ENCODE measurements at regions not wholly inside any gene's neighbourhood (a gene's known extent, or its start where the extent isn't known, plus 50 kb on each side); places are given as distances from the start of the nearest gene placed in this dataset.

GRCh38 chr15:69659454-69660050 is 206.9 kb downstream of the RPLP1 start:
- DNase-seq (ENCODE audit: low read depth) = no peak

GRCh38 chr15:69660114-69660513 is 207.5 kb downstream of the RPLP1 start:
- DNase-seq (ENCODE audit: low read depth) = no peak

GRCh38 chr15:69660658-69661405 is 208.2 kb downstream of the RPLP1 start:
- DNase-seq (ENCODE audit: low read depth) = no peak

- no peak for DNase-seq (ENCODE audit: low read depth)
These were observed 208.8 kb downstream of the RPLP1 start for GRCh38 chr15:69661446-69661845.

GRCh38 chr15:69661871-69662644 is 209.4 kb downstream of the RPLP1 start:
- no peak for DNase-seq (ENCODE audit: low read depth)

GRCh38 chr15:69662645-69663000 is 210.0 kb downstream of the RPLP1 start:
- no peak for DNase-seq (ENCODE audit: low read depth)

- no peak for DNase-seq (ENCODE audit: low read depth)
These were observed 210.8 kb downstream of the RPLP1 start for GRCh38 chr15:69663441-69663840.

- DNase-seq (ENCODE audit: low read depth) = no peak
These were observed 211.4 kb downstream of the RPLP1 start for GRCh38 chr15:69663982-69664381.

- no peak for DNase-seq (ENCODE audit: low read depth)
These were observed 212.3 kb downstream of the RPLP1 start for GRCh38 chr15:69664572-69665571.

GRCh38 chr15:69665641-69666111 is 213.1 kb downstream of the RPLP1 start:
- DNase-seq (ENCODE audit: low read depth) = no peak

- DNase-seq (ENCODE audit: low read depth) = peak; percentile 11
These were observed 213.8 kb downstream of the RPLP1 start for GRCh38 chr15:69666441-69666882.

- no peak for DNase-seq (ENCODE audit: low read depth)
These were observed 214.5 kb downstream of the RPLP1 start for GRCh38 chr15:69666921-69667811.

- DNase-seq (ENCODE audit: low read depth) = no peak
These were observed 215.6 kb downstream of the RPLP1 start for GRCh38 chr15:69668039-69668705.

GRCh38 chr15:69668963-69669362 is 216.3 kb downstream of the RPLP1 start:
- peak; percentile 3 for DNase-seq (ENCODE audit: low read depth)

GRCh38 chr15:69669446-69669845 is 216.8 kb downstream of the RPLP1 start:
- DNase-seq (ENCODE audit: low read depth) = no peak

GRCh38 chr15:69673291-69673881 is 220.8 kb downstream of the RPLP1 start:
- no peak for DNase-seq (ENCODE audit: low read depth)

GRCh38 chr15:69675731-69676130 is 223.1 kb downstream of the RPLP1 start:
- DNase-seq (ENCODE audit: low read depth) = no peak

- no peak for DNase-seq (ENCODE audit: low read depth)
These were observed 224.8 kb downstream of the RPLP1 start for GRCh38 chr15:69677403-69677802.

- peak; percentile 26 for DNase-seq (ENCODE audit: low read depth)
These were observed 227.1 kb downstream of the RPLP1 start for GRCh38 chr15:69679623-69680228.

Measured in activated T-cell treated with anti-CD3 and anti-CD28 coated beads for 24 hours (primary cell).